Skeletal muscle tissue (tissue), 3 donors: ENCODE measurements at regions not wholly inside any gene's neighbourhood (a gene's known extent, or its start where the extent isn't known, plus 50 kb on each side); places are given as distances from the start of the nearest gene placed in this dataset.
"Not testable (repeated sequence)": the region's sequence is repeated elsewhere in the genome, so short reads cannot be mapped to it uniquely, and the experiment has no call there.

ENCODE experiments used
- H3K27ac ChIP-seq: one replicate; pipeline ENCODE4 v1.7.0; 2013; ENCODE audit warnings: mild to moderate bottlenecking, low read depth, low read length, inconsistent platforms
- H3K27me3 ChIP-seq, 3 donors: one replicate each; pipeline ENCODE4 v1.7.0; 2013; ENCODE audit warnings: low read length in 3 of 3; ENCODE audit not compliant: control insufficient read depth in 3 of 3, insufficient read depth in 3 of 3
- H3K36me3 ChIP-seq, 3 donors: one replicate each; pipeline ENCODE4 v1.7.0; 2013; ENCODE audit warnings: low read length in 3 of 3; ENCODE audit not compliant: control insufficient read depth in 3 of 3, insufficient read depth in 3 of 3
- H3K4me1 ChIP-seq, 3 donors: one replicate each; pipeline ENCODE4 v1.7.0; 2013; ENCODE audit warnings: low read length in 3 of 3, mild to moderate bottlenecking in 3 of 3; ENCODE audit not compliant: control insufficient read depth in 3 of 3, insufficient read depth in 3 of 3
- H3K4me3 ChIP-seq, 3 donors: one replicate each; pipeline ENCODE4 v1.7.0; 2013; ENCODE audit warnings: low read length in 3 of 3
- H3K9ac ChIP-seq, 3 donors: one replicate each; pipeline ENCODE4 v1.7.0; 2013; ENCODE audit warnings: low read length in 3 of 3, mild to moderate bottlenecking in 3 of 3, moderate library complexity in 2 of 3, low read depth in 1 of 3
- H3K9me3 ChIP-seq, 3 donors: one replicate each; pipeline ENCODE4 v1.7.0; 2013; ENCODE audit warnings: low read length in 3 of 3; ENCODE audit not compliant: control insufficient read depth in 3 of 3
- donor health status: Osteomylitis.

DNA sequence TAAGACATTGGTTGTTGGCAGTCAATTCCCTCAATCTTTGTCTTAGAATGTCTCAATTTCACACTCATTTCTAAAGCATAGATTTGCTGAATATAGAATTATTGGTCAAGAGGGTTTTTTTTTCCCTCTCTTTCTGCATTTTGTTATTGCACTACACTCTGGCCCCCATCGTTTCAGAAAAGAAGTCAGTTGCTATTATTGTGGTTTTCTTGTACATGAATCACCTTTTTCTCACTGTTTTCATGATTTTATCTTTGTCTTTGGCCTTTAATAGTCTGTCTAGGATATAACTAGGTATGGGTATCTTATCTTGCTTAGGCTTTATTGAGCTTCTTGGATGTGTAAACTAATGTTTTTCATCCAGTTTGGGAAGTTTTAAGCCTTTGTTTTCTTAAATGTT lies 194.3 kb upstream of the DAAM1 start:
- Histone ChIP-seq H3K36me3 (no peaks in the 10 kb centered on the region), H3K9ac (no peak overlapping the region), H3K4me3 (no peak overlapping the region), H3K27ac (no peak overlapping the region), H3K27me3 (no peaks in the 10 kb centered on the region), H3K9me3 (no peaks in the 10 kb centered on the region), H3K4me1 (no peaks in the 10 kb centered on the region)

DNA sequence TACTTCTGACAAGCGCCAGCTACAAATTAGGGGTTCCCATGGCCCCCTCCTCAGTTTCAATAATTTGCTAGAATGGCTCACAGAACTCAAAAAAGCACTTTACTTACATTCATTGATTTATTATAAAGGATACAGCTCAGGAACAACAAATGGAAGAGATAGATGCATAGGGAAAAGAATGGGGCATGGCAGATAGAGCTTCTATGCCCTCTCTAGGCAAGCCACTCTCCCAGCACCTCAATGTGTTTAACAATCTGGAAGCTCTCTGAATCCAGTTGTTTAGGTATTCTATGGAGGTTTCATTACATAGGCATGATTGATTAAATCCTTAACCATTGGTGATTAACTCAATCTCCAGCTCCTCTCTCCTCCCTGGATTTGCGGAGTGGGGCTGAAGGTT lies 184.5 kb upstream of the DAAM1 start:
- no peaks in the 10 kb centered on the region for H3K9me3 ChIP-seq
- no peak overlapping the region for H3K9ac ChIP-seq
- no peak overlapping the region for H3K4me3 ChIP-seq
- no peaks in the 10 kb centered on the region for H3K27me3 ChIP-seq
- no peak overlapping the region for H3K27ac ChIP-seq
- H3K36me3 ChIP-seq = no peaks in the 10 kb centered on the region
- H3K4me1 ChIP-seq = no peaks in the 10 kb centered on the region

DNA sequence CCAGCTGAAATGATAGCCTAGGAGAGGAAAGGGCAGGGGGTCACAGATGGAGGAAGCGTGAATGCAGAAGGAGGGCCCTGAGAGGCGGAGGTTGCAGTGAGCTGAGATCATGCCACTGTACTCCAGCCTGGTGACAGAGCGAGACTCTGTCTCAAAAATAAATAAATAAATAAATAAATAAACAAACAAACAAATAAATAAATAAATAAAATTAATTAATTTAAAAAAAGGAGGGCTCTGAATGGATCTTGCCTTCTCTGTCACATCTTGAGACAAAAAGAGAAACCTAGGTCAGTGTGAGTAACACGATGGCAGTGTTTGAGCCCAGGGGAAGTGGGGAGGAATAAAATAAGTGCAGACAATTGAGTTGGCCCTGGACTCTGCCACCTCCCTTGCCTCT lies 182.3 kb upstream of the DAAM1 start:
- not testable (repeated sequence) for H3K4me3 ChIP-seq, H3K27ac ChIP-seq, H3K4me1 ChIP-seq, H3K27me3 ChIP-seq, H3K36me3 ChIP-seq, H3K9me3 ChIP-seq, H3K9ac ChIP-seq

DNA sequence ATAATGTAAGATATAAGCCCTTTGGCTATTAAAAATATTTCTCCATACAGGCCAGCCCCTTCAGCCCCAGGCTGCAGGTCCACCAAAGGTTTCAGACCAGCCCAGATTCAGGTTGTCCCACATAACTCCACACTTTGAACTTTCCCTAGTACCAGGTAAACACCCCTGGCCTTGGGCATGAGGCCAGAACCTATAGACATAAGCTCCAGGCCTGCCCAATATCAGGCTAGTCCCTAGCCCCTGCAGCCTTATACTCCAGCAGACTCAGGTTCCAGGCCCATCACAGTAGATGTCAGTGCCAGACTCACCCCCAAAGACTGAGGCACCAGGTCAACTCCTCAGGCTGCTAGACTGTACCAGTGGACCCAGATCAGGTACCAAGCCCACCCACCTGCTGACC lies 178.5 kb upstream of the DAAM1 start:
- peaks cover 2 to 3% (median 3%) of the 10 kb centered on the region in 3 donors for H3K9me3 ChIP-seq
- no peak overlapping the region for H3K4me3 ChIP-seq
- no peak overlapping the region for H3K27ac ChIP-seq
- no peaks in the 10 kb centered on the region for H3K4me1 ChIP-seq
- no peaks in the 10 kb centered on the region for H3K36me3 ChIP-seq
- H3K27me3 ChIP-seq = no peaks in the 10 kb centered on the region
- H3K9ac ChIP-seq = no peak overlapping the region

DNA sequence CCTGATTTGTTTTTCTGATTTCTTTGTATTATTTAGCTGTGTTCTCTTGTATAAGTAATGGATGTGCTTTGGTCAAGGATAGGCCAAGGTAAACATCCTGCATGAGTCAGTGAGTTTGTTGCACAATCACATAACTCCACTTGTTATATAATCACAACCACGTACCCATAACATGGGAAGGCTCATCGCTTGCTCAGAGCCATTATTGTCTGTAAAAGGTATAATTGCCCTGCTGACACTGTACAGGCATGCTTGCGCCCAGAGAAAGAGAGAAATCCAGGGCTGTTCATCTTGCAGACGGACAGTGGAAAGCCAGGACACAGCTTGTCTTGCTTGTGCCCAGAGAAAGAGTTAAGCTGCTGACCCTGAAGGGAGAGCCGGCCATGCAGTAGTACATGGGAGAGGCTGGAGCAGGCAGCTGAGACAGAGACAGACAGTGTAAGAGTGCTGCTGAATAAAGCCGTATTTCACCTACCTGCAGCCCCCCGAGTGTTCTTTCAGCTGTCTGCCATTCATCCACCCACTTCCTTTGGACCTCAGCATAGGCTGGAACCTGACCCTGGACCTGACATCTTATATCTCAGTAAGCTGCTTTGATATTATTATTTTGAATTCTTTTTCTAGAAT lies 174.7 kb upstream of the DAAM1 start:
- Histone ChIP-seq H3K9me3 (peaks cover 2 to 3% (median 3%) of the 10 kb centered on the region in 3 donors), H3K4me1 (no peaks in the 10 kb centered on the region), H3K9ac (no peak overlapping the region), H3K36me3 (no peaks in the 10 kb centered on the region), H3K27me3 (no peaks in the 10 kb centered on the region), H3K27ac (no peak overlapping the region), H3K4me3 (no peak overlapping the region)

DNA sequence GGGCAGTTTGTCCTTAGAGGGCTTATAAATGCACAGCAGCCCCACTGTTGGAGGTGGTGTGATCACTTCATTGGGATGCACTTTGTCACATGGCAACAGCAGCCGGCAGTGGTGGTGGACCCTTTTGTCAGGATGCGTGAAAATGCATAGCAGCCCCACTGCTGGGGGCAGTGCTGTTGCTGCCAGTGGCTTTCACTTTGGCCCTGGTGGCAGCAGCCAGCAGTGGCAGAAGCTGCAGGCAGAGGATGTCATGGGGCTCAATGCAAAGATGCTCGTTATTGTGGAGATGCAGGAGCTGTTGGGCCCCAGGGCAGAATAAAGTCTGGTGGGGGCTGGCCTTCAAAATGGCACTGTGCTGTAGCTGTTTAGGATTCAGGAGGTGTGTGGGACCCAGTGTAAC lies 173.0 kb upstream of the DAAM1 start:
- Histone ChIP-seq H3K4me1 (no peaks in the 10 kb centered on the region), H3K27ac (no peak overlapping the region), H3K36me3 (no peaks in the 10 kb centered on the region), H3K9me3 (peaks cover 0 to 3% (median 2%) of the 10 kb centered on the region in 3 donors), H3K9ac (no peak overlapping the region), H3K27me3 (no peaks in the 10 kb centered on the region), H3K4me3 (no peak overlapping the region)

DNA sequence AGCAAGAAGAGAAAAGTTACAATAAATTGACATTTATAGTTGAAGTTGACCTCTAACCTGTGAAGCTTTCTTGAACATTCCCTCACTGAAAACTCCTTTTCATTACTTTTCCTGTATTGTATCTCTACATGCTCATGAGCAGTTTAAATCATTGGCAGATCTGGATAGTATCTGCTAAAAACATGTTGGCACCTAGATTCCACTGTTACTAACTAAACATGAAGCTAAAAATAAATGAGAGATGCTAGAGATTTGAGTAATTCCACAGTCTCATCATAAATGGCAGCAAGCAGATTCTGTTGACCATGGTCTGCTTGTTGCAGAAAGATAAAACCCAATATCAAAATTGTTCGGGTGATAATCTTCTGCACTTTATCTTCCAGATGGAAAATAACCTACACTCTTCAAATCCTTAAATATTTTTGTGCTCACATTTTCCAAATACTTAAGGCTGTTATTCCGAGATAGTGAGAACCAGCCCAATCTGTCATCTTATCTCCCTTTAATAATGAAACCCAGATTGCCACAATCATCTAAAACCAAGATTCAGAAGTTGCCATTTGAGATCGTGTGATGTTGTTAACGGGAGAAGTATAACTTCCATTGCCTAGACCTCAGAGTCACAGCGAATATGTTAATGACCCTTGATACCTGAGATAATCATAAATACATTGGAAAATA lies 171.0 kb upstream of the DAAM1 start:
- Histone ChIP-seq H3K27me3 (no peaks in the 10 kb centered on the region), H3K36me3 (no peaks in the 10 kb centered on the region), H3K27ac (no peak overlapping the region), H3K4me1 (no peaks in the 10 kb centered on the region), H3K9ac (no peak overlapping the region), H3K9me3 (peaks cover 0 to 3% (median 2%) of the 10 kb centered on the region in 3 donors), H3K4me3 (no peak overlapping the region)

DNA sequence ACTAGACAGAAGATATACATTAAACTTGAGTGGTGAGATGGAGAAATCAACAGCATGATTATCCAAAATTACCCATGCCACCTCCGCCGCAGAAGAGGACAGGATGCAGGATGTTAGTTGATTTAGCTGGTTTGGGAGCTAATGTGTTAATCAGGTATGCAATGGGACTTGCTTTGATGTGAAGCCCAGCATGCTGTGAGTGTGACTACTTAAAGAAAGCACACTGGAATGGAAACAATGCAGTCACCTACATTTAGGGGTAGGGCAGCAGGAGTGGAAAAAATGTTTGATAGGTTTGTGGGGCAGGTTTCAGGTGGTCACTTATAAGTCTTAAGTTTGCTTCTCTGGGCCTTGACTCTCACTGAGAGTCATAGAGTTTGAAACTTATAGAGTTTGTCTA lies 170.0 kb upstream of the DAAM1 start:
- no peak overlapping the region for H3K4me3 ChIP-seq
- no peaks in the 10 kb centered on the region for H3K9me3 ChIP-seq
- H3K9ac ChIP-seq = no peak overlapping the region
- H3K4me1 ChIP-seq = no peaks in the 10 kb centered on the region
- no peaks in the 10 kb centered on the region for H3K36me3 ChIP-seq
- H3K27me3 ChIP-seq = no peaks in the 10 kb centered on the region
- H3K27ac ChIP-seq = no peak overlapping the region

DNA sequence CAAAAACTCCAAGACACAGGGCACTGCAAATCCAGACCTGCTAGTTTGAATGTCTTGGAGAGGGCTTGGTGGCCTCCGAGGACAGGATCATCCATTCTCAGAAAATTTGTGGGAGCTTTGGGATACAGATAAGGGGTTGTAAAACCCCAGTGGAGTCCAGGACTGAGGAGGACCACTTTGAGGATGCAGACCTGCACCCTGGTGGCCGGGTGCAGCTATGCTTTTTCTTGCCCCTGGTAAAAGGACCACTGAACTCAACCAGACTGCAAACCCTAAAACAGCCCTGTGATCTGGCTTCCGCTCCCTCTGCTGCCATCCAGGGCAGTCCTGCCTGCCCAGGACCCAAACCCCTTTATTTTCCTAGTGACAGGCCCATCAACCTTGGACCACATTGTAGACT lies 169.5 kb upstream of the DAAM1 start:
- no peaks in the 10 kb centered on the region for H3K36me3 ChIP-seq
- no peak overlapping the region for H3K27ac ChIP-seq
- no peaks in the 10 kb centered on the region for H3K27me3 ChIP-seq
- no peak overlapping the region for H3K4me3 ChIP-seq
- no peaks in the 10 kb centered on the region for H3K9me3 ChIP-seq
- H3K9ac ChIP-seq = no peak overlapping the region
- no peaks in the 10 kb centered on the region for H3K4me1 ChIP-seq

DNA sequence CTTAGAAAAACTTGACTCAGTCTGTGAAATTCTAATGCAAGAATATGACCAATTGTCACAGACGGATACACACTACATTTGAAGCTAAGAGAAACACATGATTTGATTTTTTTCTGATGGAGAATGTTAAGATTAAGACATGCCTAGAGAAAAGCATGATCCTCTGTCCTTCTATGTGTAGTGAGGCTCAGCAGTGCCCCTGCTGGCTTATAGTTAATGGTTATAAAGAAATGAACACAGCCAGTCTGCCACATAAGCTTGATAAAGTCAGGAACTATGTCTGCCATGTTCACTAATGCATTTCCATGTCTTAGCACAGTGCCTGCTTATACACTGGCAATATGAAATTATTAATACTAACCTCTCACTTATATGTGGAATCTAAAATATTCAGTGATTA lies 168.1 kb upstream of the DAAM1 start:
- H3K9me3 ChIP-seq = no peaks in the 10 kb centered on the region
- H3K9ac ChIP-seq = no peak overlapping the region
- H3K27ac ChIP-seq = no peak overlapping the region
- H3K36me3 ChIP-seq = no peaks in the 10 kb centered on the region
- H3K27me3 ChIP-seq = no peaks in the 10 kb centered on the region
- H3K4me1 ChIP-seq = no peaks in the 10 kb centered on the region
- no peak overlapping the region for H3K4me3 ChIP-seq
